GM12872 (cell line): ENCODE measurements at regions not wholly inside any gene's neighbourhood (a gene's known extent, or its start where the extent isn't known, plus 50 kb on each side); places are given as distances from the start of the nearest gene placed in this dataset.

Source experiments
- TF ChIP-seq, protein P1 (sequence below): IDR thresholded peaks from 3 replicates; pipeline ENCODE4 v1.5.1; 2011; ENCODE audit warnings: low read depth, mild to moderate bottlenecking, low read length, moderate library complexity; ENCODE audit not compliant: insufficient read depth

DNA sequence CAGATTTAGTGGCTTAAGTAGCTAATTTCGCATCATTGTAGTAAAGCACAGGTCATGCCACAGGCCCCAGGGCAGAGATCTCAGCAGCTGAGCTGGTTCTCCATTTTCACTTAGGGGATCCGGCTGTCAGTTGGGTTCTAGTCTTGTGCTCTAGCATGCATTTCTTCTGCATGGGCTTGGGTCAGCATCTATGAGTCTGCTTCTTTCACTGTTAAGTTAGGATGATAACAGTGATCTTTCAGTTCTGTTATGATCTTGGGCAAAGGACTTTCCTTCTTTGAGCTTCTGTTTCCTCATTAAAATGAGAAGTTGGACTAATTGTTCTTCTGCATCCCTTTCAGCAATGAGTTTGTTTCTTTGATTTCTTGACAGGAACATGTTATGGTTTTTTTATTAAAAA, 123.6 kb upstream of the DNAH14 start:
- TF ChIP-seq, protein P1, sequence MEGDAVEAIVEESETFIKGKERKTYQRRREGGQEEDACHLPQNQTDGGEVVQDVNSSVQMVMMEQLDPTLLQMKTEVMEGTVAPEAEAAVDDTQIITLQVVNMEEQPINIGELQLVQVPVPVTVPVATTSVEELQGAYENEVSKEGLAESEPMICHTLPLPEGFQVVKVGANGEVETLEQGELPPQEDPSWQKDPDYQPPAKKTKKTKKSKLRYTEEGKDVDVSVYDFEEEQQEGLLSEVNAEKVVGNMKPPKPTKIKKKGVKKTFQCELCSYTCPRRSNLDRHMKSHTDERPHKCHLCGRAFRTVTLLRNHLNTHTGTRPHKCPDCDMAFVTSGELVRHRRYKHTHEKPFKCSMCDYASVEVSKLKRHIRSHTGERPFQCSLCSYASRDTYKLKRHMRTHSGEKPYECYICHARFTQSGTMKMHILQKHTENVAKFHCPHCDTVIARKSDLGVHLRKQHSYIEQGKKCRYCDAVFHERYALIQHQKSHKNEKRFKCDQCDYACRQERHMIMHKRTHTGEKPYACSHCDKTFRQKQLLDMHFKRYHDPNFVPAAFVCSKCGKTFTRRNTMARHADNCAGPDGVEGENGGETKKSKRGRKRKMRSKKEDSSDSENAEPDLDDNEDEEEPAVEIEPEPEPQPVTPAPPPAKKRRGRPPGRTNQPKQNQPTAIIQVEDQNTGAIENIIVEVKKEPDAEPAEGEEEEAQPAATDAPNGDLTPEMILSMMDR: no peak

DNA sequence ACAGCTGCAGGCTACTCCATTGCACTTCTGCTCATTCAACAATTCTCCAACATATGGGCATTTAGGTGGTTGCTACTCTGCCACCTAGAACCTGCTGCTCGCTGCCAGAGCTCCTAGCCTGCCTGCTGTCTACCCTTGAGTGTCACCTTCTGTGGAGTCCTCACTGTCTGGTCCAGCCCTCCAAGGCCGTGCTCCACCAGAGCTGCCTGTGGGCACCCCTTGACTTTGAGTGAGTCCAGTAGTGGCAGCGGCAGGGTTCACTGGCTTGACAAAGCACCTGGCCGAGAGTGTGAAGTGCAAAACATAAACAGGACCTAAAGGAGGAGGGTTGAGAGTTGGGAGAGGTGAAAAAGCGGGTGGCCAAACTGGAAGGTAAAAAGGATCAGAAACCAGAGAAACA, 120.3 kb upstream of the DNAH14 start:
- TF ChIP-seq, protein P1: no peak

DNA sequence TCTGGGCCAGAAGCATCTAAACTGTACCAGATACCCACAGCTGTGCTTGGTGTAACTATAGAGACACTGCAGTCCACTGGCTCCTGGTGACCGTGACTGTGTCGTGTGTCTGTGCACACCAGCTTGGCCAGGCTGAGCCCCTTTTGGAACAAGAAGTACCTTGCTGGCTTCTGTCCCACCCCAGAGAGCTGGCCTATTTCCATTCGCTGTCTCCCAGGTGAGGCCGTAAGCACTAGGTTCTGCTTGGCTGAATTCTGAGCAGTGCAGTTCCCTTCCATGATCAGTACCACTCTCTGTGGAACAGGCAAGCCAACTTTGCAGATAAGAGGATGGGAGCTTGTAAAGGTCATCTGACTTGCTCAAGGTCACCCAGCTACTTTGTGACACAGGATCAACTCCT, 119.9 kb upstream of the DNAH14 start:
- TF ChIP-seq, protein P1: no peak

DNA sequence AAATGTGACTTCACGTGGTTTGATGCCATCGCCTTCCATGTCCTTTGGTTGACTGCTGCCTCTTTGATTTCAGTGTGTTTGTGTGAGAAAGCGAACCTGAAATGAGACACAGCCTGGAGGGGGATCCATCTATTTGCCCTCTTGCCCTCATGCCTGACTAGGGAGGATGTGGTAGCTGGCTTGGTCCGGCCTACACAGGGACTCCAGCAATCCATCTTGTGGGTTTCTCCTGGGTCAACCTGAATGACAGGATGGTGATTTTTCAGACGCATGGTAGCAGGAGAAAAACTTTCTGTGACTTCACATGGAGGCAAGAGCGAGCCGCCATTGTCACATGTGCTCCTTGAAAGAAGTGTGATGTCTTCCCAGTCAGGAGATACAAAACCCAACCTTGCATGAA, 117.9 kb upstream of the DNAH14 start:
- TF ChIP-seq, protein P1: no peak

DNA sequence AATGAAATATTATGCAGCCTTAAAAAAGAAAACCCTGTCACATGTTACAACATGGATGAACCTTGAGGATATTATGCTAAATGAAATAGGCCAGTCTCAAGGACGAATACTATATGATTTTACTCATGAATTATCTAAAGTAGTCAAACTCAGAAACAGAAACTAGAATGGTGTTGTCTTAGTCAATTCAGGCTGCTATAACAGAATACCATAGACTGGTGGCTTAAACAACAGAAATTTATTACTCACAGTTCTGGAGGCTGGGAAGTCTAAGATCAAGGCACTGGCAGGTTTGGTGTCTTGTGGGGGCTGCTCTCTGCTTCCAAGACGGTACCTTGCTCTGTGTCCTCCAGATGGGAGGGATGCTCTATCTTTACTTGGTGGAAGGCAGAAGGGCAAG, 113.8 kb upstream of the DNAH14 start:
- TF ChIP-seq, protein P1: no peak

DNA sequence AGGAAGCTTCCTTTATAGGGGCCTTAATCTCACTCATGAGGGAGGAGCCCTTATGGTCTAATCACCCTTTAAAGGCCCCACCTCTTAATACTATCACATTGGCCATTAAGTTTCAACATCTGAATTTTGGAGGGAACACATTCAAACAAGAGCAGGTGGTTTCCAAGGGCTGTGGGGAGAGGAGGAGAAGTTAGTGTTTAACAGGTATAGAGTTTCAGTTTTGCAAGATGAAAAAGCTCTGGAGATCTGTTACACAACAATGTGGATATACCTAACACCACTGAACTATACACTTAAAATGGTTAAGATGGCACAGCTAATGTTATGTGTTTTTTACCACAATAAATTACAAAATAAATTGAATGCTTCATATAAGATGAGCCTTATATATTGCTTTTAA, 113.4 kb upstream of the DNAH14 start:
- TF ChIP-seq, protein P1: no peak

DNA sequence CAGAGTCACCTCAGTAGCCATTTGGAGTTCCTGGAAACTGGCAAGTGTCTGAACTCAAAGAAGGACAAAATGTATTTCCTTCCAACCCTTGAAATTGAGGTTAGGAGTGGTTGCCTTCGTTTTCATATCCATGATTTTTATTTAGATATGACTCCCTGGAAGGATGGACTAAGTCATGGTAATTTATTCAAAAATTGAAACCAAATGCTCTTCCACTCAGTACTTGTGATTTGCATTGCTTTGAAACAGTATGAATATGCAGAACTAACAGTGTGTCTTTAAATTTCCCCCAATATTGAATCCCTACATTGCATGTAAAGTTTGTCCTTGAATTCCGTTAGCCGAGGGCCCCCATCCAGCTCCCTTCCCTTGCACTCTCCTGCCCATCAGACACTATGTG, 112.1 kb upstream of the DNAH14 start:
- TF ChIP-seq, protein P1: no peak

DNA sequence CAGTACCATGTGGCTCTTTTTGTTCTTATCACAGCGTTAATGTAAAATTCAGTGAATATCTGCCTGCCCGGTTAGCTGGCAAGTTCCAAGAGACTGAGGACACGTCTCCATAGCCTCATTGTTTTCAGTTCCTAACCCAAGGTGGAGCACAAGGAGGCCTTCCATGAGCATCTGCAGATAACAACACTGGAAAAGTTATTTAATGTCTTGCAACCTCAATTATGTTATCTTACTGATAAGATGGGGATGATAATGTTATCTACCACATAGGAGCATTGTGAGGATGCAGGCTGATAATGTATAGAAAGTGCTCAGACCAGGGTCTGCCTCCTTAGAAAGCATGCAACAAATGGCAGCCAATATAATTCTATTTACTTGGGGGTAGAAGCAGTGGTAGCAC, 109.6 kb upstream of the DNAH14 start:
- TF ChIP-seq, protein P1: no peak
